Stimulated activated CD4-positive, alpha-beta T cell treated with anti-CD3 and anti-CD28 coated beads, TNF-alpha, amount 100 ng/mL, for 24 hours (primary cell): ENCODE measurements at regions not wholly inside any gene's neighbourhood (a gene's known extent, or its start where the extent isn't known, plus 50 kb on each side); places are given as distances from the start of the nearest gene placed in this dataset.

Experiments used
- DNase-seq, 3 experiments: peaks; one replicate each; pipeline ENCODE4 v3.0.0-alpha.2; 2020; ENCODE audit warnings: low read depth in 3 of 3

- no peak for DNase-seq
Measured at GRCh38 chr7:131616487-131617200, 60.2 kb upstream of the PODXL start.

DNA sequence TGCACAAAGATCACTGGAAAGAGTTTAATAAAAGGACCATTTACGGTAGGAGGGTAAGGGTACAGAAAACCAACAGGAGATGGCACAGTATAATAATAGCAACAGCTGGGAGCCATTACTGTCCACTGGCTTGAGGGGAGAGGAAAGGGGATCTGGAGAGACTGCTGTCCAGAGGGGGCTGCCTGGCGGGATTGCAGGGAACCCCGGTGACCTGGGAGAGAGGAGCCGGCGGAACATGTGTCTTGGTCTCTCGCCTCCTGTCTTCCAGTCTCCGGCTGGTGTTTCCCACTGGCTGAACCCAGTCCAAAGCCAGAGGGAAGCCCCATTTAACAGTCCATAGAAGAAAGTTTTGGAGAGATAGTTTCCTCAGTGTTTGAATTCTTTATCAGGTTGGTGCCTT, 57.5 kb upstream of the PODXL start:
- no peak for DNase-seq

DNA sequence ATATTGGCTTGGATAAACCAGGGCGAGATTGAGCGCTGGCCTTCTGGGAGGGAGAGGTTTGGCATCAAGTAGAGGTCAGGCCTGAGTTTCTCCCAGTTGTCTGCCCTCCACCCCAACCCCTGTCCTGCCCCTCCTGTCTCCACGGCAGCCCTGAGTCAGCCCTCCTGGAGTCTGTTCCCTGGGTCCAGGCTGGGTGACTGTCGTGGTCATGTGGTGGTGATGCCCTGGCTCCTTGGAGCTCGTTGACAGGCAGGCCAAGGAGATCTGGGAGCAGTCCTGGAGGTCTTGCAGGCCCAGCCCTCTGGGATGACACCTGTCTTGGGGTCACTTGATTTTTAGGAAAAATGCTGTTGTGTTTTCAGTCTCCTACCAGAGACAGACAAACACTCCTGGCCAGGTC, 53.6 kb upstream of the PODXL start:
- DNase-seq: no peak

DNA sequence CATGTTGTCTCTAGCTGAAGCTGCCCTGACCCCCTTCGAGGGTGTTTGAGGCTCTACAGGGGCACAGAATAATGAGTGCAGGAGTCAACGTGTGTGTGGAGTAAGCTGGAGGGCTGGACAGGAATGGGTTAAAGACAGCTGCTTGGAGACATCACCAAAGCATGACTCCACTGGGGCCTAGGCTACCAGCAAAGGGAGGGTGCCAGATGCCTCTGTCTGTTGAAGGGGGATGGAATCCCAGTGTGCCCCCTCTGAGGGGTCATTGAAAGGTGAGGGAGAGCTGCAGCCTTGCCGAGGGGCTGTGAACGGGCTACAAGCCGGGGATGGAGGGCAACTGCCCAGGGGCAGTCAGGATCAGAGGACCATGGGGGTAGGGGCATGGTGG, 51.7 kb upstream of the PODXL start:
- no peak for DNase-seq

- DNase-seq: no peak
Measured at GRCh38 chr7:131607291-131608115, 51.1 kb upstream of the PODXL start.

- no peak for DNase-seq
Measured at GRCh38 chr7:131606346-131607290, 50.2 kb upstream of the PODXL start.
